ENCODE measurements at regions not wholly inside any gene's neighbourhood (a gene's known extent, or its start where the extent isn't known, plus 50 kb on each side); places are given as distances from the start of the nearest gene placed in this dataset.

GRCh38 chr5:168132241-168132641 lies 159.2 kb upstream of the WWC1 start:
- Histone ChIP-seq H3K9me3 (ENCODE audit: low read length) (no peaks in the 10 kb centered on the region), H3K27me3 (ENCODE audit: insufficient read depth, low read depth, low read length) (no peaks in the 10 kb centered on the region), H3F3A (ENCODE audit: insufficient read depth, low read length, poor library complexity, severe bottlenecking) (no peaks in the 10 kb centered on the region), H3K4me3 (ENCODE audit: low read length) (no peak overlapping the region), H3K27ac (ENCODE audit: low read length) (no peak overlapping the region), H3K4me2 (ENCODE audit: low read length) (no peak overlapping the region), H3K9me2 (ENCODE audit: insufficient read depth, low read length) (no peaks in the 10 kb centered on the region), H3K36me3 (ENCODE audit: insufficient read depth, low read length) (no peaks in the 10 kb centered on the region), H3K9ac (ENCODE audit: low read length) (no peak overlapping the region), H3K79me2 (replicated peaks; ENCODE audit: insufficient read depth, low read length) (no peaks in the 10 kb centered on the region), H2AFZ (ENCODE audit: low read depth, low read length) (no peak overlapping the region), H4K20me1 (ENCODE audit: insufficient read depth) (no peaks in the 10 kb centered on the region)
- no peak for TF ChIP-seq EZH2 (IDR thresholded peaks at IDR 0.05; ENCODE audit: borderline replicate concordance, insufficient read depth, low read length, poor library complexity, severe bottlenecking)
- TF ChIP-seq RAD21 (conservative IDR thresholded peaks at IDR 0.05), result no peak
- no peak for TF ChIP-seq POLR2AphosphoS5 (IDR thresholded peaks at IDR 0.05)
- TF ChIP-seq SMC3 (conservative IDR thresholded peaks at IDR 0.05; ENCODE audit: poor library complexity), result no peak
- TF ChIP-seq TAF1 (IDR thresholded peaks at IDR 0.05; ENCODE audit: low read depth), result no peak
- TF ChIP-seq, protein P1, sequence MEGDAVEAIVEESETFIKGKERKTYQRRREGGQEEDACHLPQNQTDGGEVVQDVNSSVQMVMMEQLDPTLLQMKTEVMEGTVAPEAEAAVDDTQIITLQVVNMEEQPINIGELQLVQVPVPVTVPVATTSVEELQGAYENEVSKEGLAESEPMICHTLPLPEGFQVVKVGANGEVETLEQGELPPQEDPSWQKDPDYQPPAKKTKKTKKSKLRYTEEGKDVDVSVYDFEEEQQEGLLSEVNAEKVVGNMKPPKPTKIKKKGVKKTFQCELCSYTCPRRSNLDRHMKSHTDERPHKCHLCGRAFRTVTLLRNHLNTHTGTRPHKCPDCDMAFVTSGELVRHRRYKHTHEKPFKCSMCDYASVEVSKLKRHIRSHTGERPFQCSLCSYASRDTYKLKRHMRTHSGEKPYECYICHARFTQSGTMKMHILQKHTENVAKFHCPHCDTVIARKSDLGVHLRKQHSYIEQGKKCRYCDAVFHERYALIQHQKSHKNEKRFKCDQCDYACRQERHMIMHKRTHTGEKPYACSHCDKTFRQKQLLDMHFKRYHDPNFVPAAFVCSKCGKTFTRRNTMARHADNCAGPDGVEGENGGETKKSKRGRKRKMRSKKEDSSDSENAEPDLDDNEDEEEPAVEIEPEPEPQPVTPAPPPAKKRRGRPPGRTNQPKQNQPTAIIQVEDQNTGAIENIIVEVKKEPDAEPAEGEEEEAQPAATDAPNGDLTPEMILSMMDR (IDR thresholded peaks at IDR 0.05; ENCODE audit: poor library complexity, severe bottlenecking), result no peak
- TF ChIP-seq, protein P2, sequence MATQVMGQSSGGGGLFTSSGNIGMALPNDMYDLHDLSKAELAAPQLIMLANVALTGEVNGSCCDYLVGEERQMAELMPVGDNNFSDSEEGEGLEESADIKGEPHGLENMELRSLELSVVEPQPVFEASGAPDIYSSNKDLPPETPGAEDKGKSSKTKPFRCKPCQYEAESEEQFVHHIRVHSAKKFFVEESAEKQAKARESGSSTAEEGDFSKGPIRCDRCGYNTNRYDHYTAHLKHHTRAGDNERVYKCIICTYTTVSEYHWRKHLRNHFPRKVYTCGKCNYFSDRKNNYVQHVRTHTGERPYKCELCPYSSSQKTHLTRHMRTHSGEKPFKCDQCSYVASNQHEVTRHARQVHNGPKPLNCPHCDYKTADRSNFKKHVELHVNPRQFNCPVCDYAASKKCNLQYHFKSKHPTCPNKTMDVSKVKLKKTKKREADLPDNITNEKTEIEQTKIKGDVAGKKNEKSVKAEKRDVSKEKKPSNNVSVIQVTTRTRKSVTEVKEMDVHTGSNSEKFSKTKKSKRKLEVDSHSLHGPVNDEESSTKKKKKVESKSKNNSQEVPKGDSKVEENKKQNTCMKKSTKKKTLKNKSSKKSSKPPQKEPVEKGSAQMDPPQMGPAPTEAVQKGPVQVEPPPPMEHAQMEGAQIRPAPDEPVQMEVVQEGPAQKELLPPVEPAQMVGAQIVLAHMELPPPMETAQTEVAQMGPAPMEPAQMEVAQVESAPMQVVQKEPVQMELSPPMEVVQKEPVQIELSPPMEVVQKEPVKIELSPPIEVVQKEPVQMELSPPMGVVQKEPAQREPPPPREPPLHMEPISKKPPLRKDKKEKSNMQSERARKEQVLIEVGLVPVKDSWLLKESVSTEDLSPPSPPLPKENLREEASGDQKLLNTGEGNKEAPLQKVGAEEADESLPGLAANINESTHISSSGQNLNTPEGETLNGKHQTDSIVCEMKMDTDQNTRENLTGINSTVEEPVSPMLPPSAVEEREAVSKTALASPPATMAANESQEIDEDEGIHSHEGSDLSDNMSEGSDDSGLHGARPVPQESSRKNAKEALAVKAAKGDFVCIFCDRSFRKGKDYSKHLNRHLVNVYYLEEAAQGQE (IDR thresholded peaks at IDR 0.05; ENCODE audit: borderline replicate concordance), result no peak
- TF ChIP-seq EP300 (conservative IDR thresholded peaks at IDR 0.05; ENCODE audit: poor library complexity, severe bottlenecking), result no peak
- TF ChIP-seq MXI1 (conservative IDR thresholded peaks at IDR 0.05; ENCODE audit: poor library complexity, severe bottlenecking), result no peak

DNA sequence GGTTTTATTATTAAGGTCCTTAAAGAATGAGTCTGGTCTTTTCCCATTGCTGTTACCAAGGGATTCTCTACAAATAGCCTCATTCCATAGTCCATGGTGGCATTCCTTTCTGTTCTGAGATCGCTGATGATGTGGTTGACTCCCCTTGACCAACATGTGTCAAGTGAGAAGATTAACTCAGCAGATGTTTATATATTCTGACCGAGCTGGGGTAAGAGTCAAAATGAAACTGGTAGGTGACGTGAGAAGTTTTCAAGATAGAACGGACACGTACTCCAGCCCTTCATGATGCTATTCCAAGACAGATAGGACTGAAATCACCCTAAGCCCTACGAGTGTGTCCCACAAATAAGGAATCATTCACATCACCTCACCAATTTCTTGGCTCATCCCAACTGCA lies 155.5 kb upstream of the WWC1 start:
- Histone ChIP-seq H3K4me2 (ENCODE audit: low read length) (no peak overlapping the region), H3F3A (ENCODE audit: insufficient read depth, low read length, poor library complexity, severe bottlenecking) (no peaks in the 10 kb centered on the region), H3K4me3 (ENCODE audit: low read length) (no peak overlapping the region), H4K20me1 (ENCODE audit: insufficient read depth) (no peaks in the 10 kb centered on the region), H3K27me3 (ENCODE audit: insufficient read depth, low read depth, low read length) (no peaks in the 10 kb centered on the region), H3K79me2 (replicated peaks; ENCODE audit: insufficient read depth, low read length) (no peaks in the 10 kb centered on the region), H3K9me3 (ENCODE audit: low read length) (no peaks in the 10 kb centered on the region), H2AFZ (ENCODE audit: low read depth, low read length) (no peak overlapping the region), H3K27ac (ENCODE audit: low read length) (no peak overlapping the region), H3K9me2 (ENCODE audit: insufficient read depth, low read length) (no peaks in the 10 kb centered on the region), H3K9ac (ENCODE audit: low read length) (no peak overlapping the region), H3K36me3 (ENCODE audit: insufficient read depth, low read length) (no peaks in the 10 kb centered on the region)
- TF ChIP-seq EP300 (conservative IDR thresholded peaks at IDR 0.05; ENCODE audit: poor library complexity, severe bottlenecking) (no peak), MXI1 (conservative IDR thresholded peaks at IDR 0.05; ENCODE audit: poor library complexity, severe bottlenecking) (no peak), EZH2 (IDR thresholded peaks at IDR 0.05; ENCODE audit: borderline replicate concordance, insufficient read depth, low read length, poor library complexity, severe bottlenecking) (no peak), POLR2AphosphoS5 (IDR thresholded peaks at IDR 0.05) (no peak), SMC3 (conservative IDR thresholded peaks at IDR 0.05; ENCODE audit: poor library complexity) (no peak), TAF1 (IDR thresholded peaks at IDR 0.05; ENCODE audit: low read depth) (no peak), RAD21 (conservative IDR thresholded peaks at IDR 0.05) (no peak)
- TF ChIP-seq, protein P2 (IDR thresholded peaks at IDR 0.05; ENCODE audit: borderline replicate concordance), result no peak
